GM21529 (cell line): ENCODE measurements at regions not wholly inside any gene's neighbourhood (a gene's known extent, or its start where the extent isn't known, plus 50 kb on each side); places are given as distances from the start of the nearest gene placed in this dataset.
"Not testable (repeated sequence)": the region's sequence is repeated elsewhere in the genome, so short reads cannot be mapped to it uniquely, and the experiment has no call there.

ENCODE experiments used
- ATAC-seq: cut with Tn5 transposase; IDR thresholded peaks from one replicate; pipeline ENCODE4 v1.9.1; 2021; ENCODE audit not compliant: unreplicated experiment

DNA sequence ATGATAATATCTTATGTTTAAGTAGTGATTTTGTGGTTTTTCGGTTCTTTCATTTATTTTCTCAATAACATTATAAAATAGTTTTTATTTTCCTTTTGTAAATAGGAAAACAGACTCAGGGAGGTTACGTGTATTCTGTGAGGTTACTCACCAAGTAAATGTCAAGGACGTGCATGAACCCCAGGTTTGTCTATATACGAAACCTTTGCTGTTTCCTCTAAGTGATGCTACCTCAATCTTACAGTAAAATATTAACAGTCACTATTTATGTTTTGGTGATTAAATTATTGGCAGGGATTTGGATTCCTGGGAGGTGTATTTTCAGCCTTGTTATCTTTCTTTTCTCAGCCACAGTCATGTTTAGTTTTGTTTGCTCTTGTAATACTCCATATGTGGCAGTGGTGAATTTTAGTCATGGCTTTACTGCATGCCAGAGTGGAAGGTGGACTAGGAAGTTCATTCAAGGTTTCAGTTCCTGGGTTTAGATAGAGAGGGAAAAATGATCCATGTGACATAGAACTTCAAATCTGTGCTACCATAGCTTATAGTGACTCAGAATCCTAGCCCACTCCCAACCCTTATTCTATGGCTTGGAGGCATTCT, 139.9 kb downstream of the ARL4A start:
- no peak for ATAC-seq

DNA sequence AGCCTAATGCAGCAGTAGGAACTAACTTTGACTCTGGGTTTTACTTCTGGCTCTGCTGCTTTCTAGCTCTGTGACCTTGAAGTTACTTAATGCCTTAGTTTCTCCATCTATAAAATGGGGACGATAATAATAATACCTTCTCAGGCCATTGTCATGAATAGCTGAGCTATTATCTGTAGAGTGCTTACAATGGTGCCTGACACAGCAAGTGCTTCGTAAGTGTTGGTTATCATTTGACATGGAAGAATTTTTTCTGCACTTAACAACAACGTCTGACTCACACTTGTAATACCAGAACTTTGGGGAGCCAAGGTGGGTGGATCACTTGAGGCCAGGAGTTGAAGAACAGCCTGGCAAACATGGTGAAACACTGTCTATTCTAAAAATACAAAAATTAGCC, 140.5 kb downstream of the ARL4A start:
- ATAC-seq, result no peak

DNA sequence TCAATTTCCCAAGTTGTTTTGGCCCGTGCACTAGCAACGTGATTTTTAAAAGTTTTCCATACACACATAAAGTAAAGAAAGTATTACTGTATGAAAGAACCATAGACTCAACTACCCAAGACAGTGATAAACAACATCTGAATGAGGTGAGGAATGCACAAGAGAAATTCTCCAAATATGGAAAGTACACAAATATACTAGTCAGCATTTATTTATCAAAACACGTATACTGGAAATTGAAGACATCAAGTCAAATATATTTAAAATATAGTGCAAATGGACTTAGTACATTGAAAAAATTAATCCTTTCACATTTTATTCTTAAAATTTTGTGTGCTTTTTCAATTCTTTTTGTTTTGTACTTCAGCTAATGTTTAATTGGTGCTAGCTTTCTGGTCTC, 143.6 kb downstream of the ARL4A start:
- ATAC-seq, result no peak

DNA sequence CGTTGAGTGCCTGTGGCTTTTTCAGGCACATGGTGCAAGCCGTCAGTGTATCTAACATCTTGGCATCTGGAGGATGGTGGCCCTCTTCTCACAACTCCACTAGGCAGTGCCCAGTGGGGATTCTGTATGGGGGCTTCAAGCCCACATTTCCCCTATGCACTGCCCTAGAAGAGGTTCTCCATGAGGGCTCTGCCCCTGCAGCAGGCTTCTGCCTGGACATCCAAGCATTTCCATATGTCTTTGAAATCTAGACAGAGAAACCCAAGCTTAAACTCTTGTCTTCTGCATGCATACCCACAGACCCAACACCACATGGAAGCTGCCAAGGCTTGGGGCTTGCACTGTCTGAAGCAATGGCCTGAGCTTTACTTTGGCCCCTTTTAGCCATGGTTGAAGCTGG, 146.4 kb downstream of the ARL4A start:
- no peak for ATAC-seq

DNA sequence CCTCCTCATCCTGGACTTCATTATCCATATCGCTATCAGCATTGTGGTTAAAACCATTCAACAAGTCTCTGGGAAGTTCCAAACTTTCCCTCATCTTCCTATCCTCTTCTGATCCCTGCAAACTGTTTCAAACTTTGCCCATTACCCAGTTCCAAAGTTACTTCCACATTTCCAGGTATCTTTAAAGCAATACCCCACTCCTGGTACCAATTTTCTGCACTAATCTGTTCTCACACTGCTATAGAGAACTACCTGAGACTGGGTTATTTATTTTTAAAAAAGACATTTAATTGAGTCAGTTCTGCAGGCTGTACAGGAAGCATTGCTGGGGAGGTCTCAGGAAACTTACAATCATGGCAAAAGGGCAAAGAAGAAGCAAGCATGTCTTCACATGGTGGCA, 147.3 kb downstream of the ARL4A start:
- no peak for ATAC-seq

DNA sequence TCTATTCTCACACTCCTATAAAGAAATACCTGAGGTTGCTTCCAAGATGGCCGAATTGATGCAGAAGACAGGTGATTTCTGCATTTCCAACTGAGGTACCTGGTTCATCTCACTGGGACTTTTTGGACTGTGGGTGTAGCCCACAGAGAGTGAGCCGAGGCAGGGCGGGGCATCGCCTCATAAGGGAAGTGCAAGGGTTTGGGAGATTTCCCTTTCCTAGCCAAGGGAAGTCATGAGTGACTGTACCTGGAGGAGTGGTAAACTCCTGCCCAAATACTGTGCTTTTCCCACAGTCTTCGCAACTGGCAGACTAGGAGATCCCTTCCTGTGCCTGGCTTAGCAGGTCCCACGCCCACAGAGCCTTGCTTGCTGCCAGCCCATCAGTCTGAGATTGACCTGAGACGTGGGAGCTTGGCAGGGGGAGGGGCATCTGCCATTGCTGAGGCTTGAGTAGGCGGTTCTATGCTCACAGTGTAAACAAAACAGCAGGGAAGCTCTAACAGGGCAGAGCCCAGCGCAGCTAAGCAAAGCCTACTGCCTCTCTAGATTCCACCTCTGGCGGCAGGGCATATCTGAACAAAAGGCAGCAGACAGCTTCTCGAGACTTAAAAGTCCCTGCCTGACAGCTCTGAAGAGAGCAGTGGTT, 152.2 kb downstream of the ARL4A start:
- ATAC-seq, result no peak

DNA sequence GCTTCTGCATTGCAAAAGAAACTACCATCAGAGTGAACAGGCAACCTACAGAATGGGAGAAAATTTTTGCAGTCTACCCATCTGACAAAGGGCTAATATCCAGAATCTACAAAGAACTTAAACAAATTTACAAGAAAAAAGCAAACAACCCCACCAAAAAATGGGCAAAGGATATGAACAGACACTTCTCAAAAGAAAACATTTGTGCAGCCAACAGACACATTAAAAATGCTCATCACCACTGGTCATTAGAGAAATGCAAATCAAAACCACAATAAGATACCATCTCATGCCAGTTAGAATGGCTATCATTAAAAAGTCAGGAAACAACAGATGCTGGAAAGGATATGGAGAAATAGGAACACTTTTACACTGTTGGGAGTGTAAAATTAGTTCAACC, 157.3 kb downstream of the ARL4A start:
- not testable (repeated sequence) for ATAC-seq

DNA sequence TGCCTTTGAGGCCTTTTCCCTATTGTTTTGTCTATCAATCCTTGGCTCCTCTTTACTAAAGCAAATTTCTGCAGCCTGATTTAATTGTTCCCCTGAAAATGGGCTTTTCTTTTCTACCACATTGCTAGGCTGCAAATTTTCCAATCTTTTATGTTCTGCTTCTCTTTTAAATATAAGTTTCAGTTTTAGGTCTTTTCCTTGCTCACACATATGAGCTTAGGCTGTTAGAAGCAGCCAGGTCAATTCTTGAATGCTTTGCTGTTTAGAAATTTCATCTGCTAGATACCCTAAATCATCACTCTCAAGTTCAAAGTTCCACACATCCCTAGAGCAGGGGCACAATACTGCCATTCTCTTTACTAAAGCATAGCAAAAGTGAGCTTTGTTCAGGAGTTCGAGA, 159.6 kb downstream of the ARL4A start:
- no peak for ATAC-seq

DNA sequence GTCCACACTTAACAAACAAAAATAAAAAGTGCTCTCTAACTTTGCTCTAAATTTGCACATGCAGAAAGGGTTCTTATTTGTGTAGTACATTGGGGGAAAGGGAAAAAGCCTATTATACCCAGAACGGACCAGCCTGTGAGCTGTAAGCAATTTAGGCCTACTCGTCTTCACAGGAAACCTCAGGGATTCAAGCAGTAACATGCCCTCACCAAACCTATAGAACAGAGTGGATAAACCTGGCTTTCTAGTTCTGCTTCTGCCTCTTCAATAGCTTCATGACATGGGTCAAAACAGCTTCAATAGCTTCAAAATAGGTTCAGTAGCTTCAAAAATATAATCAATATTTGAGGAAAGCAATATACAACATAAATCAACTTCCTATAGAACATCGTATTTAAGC, 163.7 kb downstream of the ARL4A start:
- ATAC-seq, result no peak

DNA sequence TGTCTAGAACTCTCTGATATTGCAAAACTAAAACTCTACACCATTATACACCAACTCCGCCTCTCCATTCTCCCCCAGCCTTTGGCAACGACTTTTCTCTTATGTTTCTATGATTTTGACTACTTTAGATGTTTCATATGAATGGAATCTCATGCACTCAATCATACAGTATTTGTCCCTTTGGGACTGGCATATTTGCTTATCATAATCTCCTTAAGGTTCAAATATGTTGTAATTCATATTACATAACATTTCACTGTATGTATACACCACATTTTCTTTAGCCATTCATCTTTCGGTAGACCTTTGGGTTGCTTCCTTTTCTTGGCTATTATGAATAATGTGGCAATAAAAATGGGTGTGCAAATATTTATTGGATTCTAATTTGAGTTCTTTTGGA, 164.4 kb downstream of the ARL4A start:
- ATAC-seq, result no peak

DNA sequence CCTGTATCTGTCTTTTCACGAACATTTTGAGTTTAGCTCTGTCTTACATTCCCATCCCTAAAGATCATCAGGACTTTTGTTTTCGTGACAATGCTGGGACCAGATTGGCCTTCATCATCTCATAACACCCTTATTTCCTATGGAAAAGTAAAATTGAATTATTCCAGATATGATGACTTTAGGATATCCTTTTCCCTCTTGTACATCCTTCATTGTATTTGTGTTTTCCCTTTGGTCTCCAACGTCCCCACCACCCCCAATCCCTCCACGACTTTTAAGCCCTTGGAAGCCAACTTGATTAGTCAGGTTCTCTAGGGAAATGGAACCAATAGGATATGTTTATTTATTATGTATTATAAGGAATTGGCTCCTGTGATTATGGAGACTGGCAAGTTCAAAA, 167.6 kb downstream of the ARL4A start:
- no peak for ATAC-seq

DNA sequence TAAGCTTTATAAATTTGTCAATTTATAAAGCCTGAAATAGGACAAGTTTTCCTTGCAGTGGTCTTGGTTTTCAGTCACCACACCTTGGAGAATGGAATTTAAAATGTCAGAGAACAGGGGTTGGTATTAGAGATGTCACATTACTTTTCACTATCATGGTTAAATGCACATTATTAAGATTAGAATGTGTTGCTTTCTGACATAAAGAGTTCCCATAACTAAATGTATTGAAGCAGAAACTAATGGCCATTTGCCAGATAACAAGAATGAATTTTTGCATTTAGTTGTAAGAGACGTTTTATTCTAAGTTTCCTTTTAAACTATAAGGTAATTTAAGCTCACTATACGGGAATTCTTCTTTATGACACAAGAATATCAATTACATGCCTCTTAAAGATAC, 172.3 kb downstream of the ARL4A start:
- no peak for ATAC-seq

DNA sequence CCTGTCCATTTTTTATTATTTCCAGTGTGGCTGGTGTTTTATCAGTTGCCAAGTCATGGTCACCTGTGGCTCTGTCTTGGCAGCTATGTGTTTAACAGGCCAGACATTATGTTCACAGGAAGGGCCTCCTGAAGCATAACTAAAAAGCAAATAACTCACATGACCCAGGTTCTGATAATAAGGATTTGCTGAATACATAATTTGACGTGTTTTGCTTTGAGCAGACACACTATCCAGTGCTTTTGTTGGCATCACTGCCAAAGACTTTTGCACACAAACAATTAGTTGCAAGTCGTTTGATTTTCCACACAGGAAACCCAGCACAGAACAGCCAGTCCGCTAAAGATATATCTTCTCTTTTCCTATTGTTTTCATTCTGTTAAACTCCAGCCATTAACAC, 173.6 kb downstream of the ARL4A start:
- ATAC-seq, result no peak

DNA sequence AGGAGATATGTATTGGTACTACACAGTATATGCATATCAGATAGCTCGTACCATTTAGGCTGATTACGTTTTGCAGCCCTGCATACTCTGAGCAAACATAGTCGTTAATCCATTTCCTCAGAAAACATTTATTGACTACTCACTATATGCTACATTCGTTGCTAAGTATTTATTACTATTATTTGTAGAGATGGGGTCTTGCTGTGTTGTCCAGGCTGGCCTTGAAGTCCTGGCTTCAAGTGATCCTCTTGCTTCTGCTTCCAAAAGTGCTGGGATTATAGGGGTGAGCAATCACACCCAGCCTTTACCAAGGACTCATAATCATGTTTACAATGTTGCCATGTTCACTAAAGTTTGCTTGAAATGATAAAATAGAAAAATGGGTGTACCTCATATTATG, 174.7 kb downstream of the ARL4A start:
- no peak for ATAC-seq

DNA sequence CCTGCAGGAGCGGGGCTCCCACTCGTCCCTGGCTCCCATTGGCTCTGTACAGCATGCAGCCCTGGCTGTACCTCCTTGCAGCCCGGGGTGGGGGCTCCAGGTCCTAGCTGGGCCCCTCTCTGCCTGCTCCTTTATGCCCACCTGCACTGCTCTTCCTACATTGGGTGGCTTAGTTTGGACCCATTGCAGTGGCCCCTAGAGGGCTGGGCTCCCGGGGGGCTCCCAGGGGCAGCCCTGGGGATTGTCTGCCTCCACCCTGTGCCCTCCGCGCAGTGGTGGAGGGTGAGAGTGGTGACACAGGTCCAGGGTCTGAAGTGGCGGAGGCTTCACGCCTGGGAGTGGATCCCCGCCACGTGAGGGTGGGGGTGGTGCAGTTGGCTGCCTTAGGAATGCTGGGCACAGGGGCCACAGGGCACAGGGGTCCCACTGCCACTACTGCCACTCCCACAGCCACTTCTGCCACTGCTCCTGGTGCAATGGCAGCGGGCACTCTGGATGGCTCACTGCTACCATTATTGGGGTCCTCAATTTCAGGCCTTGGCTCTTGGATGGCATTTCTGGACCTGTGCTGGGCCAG, 177.1 kb downstream of the ARL4A start:
- no peak for ATAC-seq

DNA sequence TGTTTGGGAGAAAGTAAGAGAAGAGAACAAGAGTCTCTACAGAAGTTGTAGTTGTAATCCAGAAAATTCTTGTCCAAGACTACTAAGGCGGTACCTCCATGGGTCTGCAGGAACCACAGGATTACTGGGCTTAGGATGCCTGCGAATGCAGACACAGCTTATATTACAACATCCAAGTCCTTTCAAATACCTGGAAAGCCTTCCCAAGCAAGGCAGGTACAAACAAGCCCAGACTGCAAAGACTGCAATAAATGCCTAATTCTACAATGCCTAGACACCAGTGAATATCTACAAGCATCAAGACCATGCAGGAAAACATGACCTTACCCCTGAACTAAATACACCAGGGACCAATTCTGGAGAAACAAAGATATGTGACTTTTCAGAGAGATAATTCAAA, 178.2 kb downstream of the ARL4A start:
- no peak for ATAC-seq

DNA sequence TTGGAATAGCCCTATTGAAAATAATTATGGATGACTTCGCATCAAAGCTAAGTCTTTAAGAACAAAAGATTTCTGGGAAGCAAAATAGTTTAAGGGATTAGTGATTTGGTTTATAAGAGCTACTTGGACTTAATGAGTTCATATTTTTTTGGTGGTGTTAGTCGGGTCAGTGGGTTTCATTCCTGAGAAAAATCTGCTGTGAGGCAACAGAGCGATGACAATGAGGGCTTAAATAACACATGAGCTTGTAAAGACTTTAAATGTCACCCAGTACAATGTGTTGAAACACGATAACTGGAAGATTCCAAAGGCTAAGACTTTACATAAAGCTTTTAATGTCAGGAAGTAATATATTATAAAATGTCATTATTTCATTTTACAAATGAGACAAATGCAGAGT, 178.8 kb downstream of the ARL4A start:
- no peak for ATAC-seq

DNA sequence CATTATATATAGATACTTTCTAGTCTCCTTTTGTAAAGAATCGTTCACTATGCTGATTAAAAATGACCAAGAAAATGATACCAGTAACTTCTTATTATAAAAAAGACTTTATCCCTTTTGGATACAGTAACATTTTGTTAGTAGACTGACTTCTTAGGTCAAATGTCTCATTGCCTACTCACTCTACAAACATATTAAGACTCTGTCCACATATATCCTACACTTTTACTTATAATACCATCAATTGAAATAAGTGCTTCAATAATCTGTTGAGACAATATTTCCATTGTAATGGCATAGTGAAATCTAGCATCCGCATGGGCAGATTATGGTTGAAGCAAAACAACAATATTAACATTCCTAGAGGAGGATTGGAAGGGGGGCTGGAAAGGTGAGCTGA, 180.6 kb downstream of the ARL4A start:
- ATAC-seq, result no peak

DNA sequence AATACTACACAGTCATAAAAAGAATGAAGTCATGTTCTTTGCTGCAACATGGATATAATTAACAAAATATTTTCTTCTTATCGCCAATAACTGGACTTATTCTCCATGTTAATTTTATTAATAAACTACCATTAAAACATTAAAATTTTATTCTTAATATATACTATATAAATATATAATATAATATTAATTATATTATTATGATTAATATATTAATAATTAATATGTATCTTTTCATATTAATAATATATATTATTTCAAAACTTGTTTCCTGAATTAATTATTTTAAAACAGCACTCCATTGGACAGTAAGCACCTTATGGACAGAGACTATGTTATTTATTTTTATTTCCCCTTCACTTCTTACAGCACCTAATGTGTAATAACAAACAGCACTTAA, 182.8 kb downstream of the ARL4A start:
- ATAC-seq, result no peak

DNA sequence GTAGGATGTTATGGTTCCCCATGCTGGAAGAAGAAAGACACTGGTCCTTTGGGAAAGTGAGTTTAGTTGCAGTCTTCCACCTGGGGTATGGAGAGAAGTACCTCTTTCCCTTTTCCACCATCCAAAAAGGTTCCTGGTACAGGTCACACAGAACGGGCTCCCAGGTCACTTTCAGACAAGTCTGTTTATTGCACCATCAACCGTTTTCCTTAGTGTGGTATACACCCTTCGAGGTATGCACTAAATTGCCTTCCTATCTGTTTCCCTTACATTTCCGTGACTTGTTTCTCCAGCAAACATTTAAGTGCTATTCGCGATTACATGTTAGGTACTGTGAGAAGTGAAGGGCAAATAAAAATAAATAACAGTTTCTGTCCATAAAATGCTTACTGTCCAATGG, 185.1 kb downstream of the ARL4A start:
- no peak for ATAC-seq

DNA sequence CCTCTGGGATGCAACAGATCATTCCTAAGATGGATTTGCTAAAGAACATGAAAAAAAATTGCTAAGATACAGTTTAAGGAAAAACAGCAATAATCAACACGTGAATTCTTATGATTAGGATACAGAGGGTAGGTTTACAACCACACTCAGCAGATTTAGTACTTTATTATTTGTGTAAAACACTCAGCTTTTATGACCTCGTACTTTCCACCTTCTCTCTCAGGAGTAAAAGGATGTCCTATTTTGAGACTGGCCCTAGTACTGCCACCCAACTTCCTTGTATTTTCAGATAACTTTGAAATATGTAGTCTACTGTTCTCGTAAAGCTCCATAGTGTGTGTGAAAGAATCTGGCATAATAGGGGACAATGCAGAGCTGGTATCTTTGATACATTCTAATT, 186.1 kb downstream of the ARL4A start:
- no peak for ATAC-seq

DNA sequence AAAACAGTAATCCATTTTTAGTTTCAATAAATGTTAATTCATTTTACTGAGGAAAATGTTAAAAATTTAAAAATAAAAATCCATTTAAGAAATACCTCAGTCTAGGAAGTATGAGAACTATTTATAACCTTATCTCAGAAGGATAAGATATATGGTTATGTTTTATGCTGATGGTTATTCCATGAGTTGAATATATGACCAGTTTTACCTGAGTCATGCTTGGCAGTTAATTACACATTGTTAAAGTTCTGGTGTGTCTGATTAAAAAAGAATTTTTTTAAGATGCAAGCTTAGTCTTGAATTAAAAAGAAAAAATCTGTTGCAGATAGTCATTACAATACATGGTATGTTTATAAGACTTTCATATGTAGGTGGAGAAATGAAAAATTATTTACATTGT, 191.7 kb downstream of the ARL4A start:
- no peak for ATAC-seq

DNA sequence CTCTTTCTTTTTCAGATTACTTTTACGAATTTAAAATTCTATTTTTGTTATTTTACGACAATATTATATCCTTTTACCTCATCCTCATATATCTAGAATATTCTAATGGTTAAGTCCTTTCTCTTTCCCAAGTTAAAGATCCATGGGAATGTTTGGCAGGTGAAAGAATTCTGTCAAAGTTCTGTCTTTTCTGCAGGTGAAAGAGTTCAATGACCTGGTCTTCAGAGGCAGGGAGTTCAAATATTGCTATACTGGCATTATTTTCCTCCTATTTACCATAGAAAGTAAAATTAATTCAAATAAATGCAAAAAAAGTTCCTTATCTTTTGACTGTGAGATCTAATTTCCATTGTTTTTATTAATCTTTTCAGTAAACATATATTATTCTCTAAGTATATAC, 194.3 kb downstream of the ARL4A start:
- no peak for ATAC-seq
